Endothelial cell of umbilical vein (primary cell): ENCODE measurements at regions not wholly inside any gene's neighbourhood (a gene's known extent, or its start where the extent isn't known, plus 50 kb on each side); places are given as distances from the start of the nearest gene placed in this dataset.

ENCODE experiments used
- BruUV-seq: library from RNA; stranded (reverse); fragments of 400-500 nt; replicated peaks from 2 replicates; lab custom pipeline; 2021; lab: Mats Ljungman, UMichigan
- CTCF ChIA-PET: fragments of 300-600, 350-600 bp; sonication (Branson Sonifier 250); formaldehyde crosslinking; loops from one replicate; lab custom pipeline; 2021; ENCODE audit warnings: antibody characterized with exemption, inconsistent platforms; lab: Charles Lee
- POLR2A ChIA-PET: fragments of 300-600, 350-600 bp; sonication (Branson Sonifier 250); formaldehyde crosslinking; loops from one replicate; lab custom pipeline; 2021; ENCODE audit warnings: antibody characterized with exemption, inconsistent platforms; lab: Charles Lee
- DNase-seq: peaks from one replicate; pipeline ENCODE4 v3.0.0-alpha.2; 2011; ENCODE audit warnings: low read depth, low spot score
- FAIRE-seq: peaks from 2 replicates; lab custom pipeline; 2011; peaks lifted over from hg19 to GRCh38; lab: Jason Lieb, UNC
- H2AFZ ChIP-seq: 2 replicates; pipeline ENCODE4 v1.6.0; 2012; ENCODE audit warnings: low read depth, low read length, control low read depth, inconsistent platforms
- H3K27ac ChIP-seq: 2 replicates; pipeline ENCODE4 v1.5.1; 2011; ENCODE audit warnings: low read depth, mild to moderate bottlenecking, control low read depth, low read length, moderate library complexity; ENCODE audit not compliant: insufficient read depth
- H3K27me3 ChIP-seq, 2 experiments: 2 replicates each; pipeline versions ENCODE4 v1.6.0 to v1.6.1; 2011; ENCODE audit warnings: low read length in 2 of 2, mixed read lengths in 1 of 2; ENCODE audit not compliant: control insufficient read depth in 2 of 2, insufficient read depth in 2 of 2
- H3K36me3 ChIP-seq, 2 experiments: 2 replicates in 1 of 2; 3 replicates in 1 of 2; pipeline ENCODE4 v1.5.1; 2011; ENCODE audit warnings: low read length in 2 of 2, mild to moderate bottlenecking in 1 of 2, moderate library complexity in 1 of 2; ENCODE audit not compliant: control insufficient read depth in 2 of 2, insufficient read depth in 2 of 2; ENCODE audit errors: extremely low read depth in 1 of 2
- H3K4me1 ChIP-seq: 3 replicates; pipeline ENCODE4 v1.5.1; 2011; ENCODE audit warnings: mild to moderate bottlenecking, low read length; ENCODE audit not compliant: control insufficient read depth, insufficient read depth; ENCODE audit errors: extremely low read depth
- H3K4me2 ChIP-seq: 2 replicates; pipeline ENCODE4 v1.6.1; 2011; ENCODE audit warnings: low read length, control low read depth, mixed read lengths; ENCODE audit not compliant: insufficient read depth
- H3K4me3 ChIP-seq, 3 experiments: fragments of 200-600 bp in 1 of 3; sonication (generic), shearing (Covaris generic) in 1 of 3; replicated peaks in 1 of 3; 2 replicates each; pipeline ENCODE4 v1.5.1; 2011 to 2016; ENCODE audit warnings: control low read depth in 3 of 3, low read length in 3 of 3, mild to moderate bottlenecking in 2 of 3, inconsistent platforms in 1 of 3, low read depth in 1 of 3, moderate library complexity in 1 of 3; ENCODE audit not compliant: insufficient read depth in 1 of 3
- H3K79me2 ChIP-seq: 2 replicates; pipeline ENCODE4 v1.6.0; 2012; ENCODE audit warnings: low read length, inconsistent platforms; ENCODE audit not compliant: control insufficient read depth, insufficient read depth
- H3K9ac ChIP-seq: replicated peaks from 2 replicates; pipeline ENCODE3; 2011; ENCODE audit warnings: low read length, control low read depth; ENCODE audit not compliant: insufficient read depth; ENCODE audit errors: extremely low read depth
- H3K9me1 ChIP-seq: replicated peaks from 3 replicates; pipeline ENCODE4 v1.6.0; 2011; ENCODE audit warnings: mild to moderate bottlenecking, low read length; ENCODE audit not compliant: control insufficient read depth, insufficient read depth; ENCODE audit errors: extremely low read depth
- H3K9me3 ChIP-seq: replicated peaks from 2 replicates; pipeline ENCODE4 v1.5.1; 2012; ENCODE audit warnings: low read length, inconsistent platforms; ENCODE audit not compliant: control insufficient read depth, insufficient read depth
- H4K20me1 ChIP-seq: replicated peaks from 2 replicates; pipeline ENCODE3; 2011; ENCODE audit warnings: mild to moderate bottlenecking, low read length; ENCODE audit not compliant: control insufficient read depth, insufficient read depth; ENCODE audit errors: extremely low read depth
- JUN ChIP-seq: IDR thresholded peaks from 2 replicates; pipeline ENCODE4 v1.6.1; 2011; ENCODE audit warnings: borderline replicate concordance, low read depth; ENCODE audit not compliant: insufficient read length, insufficient read depth
- POLR2A ChIP-seq: IDR thresholded peaks from 2 replicates; pipeline ENCODE4 v1.6.1; 2012; ENCODE audit warnings: low read depth, mild to moderate bottlenecking, control low read depth, low read length
- dilution Hi-C: fragments of 300-500 bp; cut with MboI; formaldehyde crosslinking; loops from one replicate; pipeline ENCODE4 v1.15.0; 2019; ENCODE audit warnings: low sequenced_read_pairs; ENCODE audit not compliant: extremely low pct_ligation_motif_present
- intact Hi-C: fragments of 100-400 bp; cut with micrococcal nuclease; formaldehyde crosslinking; loops from one replicate; pipeline ENCODE4 v1.10.0; 2022

GRCh38 chr1:115227346-115228082 is 110.5 kb downstream of the NGF start:
- dilution Hi-C loops, result no loop called here
- Histone ChIP-seq H3K9ac (no peak overlapping the region), H3K9me1 (no peaks in the 10 kb centered on the region), H3K27ac (no peak overlapping the region), H3K4me3 (no peak overlapping the region), H4K20me1 (no peaks in the 10 kb centered on the region), H2AFZ (no peak overlapping the region), H3K36me3 (no peaks in the 10 kb centered on the region), H3K4me2 (no peak overlapping the region), H3K79me2 (no peaks in the 10 kb centered on the region), H3K27me3 (no peaks in the 10 kb centered on the region), H3K9me3 (no peaks in the 10 kb centered on the region), H3K4me1 (no peaks in the 10 kb centered on the region)
- POLR2A ChIA-PET, result no interaction called here
- CTCF ChIA-PET, result no interaction called here
- no TSS peak for BruUV-seq
- FAIRE-seq (no peak), DNase-seq (no peak)
- TF ChIP-seq POLR2A, result no peak
- intact Hi-C loops, result no loop called here

DNA sequence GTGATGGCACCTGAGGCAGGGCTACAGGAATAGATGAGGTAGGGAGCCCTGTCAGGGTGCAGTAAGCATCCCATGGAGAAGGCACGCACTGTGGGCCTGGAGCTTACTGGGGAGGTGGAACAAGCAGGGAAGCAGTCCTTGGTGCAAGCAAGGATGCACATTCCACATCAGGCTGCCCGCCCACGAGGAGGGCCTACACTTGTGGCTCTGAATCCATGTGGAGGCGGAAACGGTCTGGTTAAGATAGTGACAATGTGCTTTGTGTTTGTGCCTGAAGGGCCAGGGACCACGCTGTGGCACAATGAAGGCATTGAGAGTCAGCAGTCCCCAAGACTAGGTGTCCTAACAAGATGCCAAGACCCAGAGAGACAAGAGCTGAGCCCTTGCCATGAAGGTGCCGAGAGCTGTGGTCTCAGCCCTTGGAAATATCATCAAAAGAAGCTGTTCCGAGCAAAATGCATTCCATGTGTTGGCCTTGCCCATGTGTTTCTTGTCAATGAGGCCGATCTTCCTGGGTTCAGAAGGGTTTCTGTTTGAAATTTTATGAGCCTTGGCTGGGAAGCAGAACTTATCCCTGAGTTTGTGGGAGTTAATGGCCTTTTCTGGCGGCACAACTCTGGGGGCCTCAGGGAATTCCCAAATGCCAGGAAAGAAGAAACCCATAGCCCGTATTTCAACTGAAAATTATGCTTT is 111.9 kb downstream of the NGF start:
- intact Hi-C loops, result no loop called here

More for the DNA sequence above, 111.9 kb downstream of the NGF start:
- TF ChIP-seq JUN, result no peak
- Histone ChIP-seq H3K27ac (no peak overlapping the region), H4K20me1 (no peaks in the 10 kb centered on the region), H3K27me3 (no peaks in the 10 kb centered on the region), H2AFZ (no peak overlapping the region), H3K36me3 (no peaks in the 10 kb centered on the region), H3K9ac (no peak overlapping the region), H3K4me1 (no peaks in the 10 kb centered on the region), H3K79me2 (no peaks in the 10 kb centered on the region), H3K4me2 (no peak overlapping the region), H3K9me3 (no peaks in the 10 kb centered on the region), H3K9me1 (no peaks in the 10 kb centered on the region), H3K4me3 (no peak overlapping the region)
- POLR2A ChIA-PET, result no interaction called here
- CTCF ChIA-PET, result no interaction called here
- no TSS peak for BruUV-seq
- DNase-seq (no peak), FAIRE-seq (no peak)
- dilution Hi-C loops, result no loop called here
